Liver (tissue), 8 donors: ENCODE measurements at regions not wholly inside any gene's neighbourhood (a gene's known extent, or its start where the extent isn't known, plus 50 kb on each side); places are given as distances from the start of the nearest gene placed in this dataset.

ENCODE experiments used
- DNase-seq: peaks from one replicate; pipeline ENCODE4 v3.0.0-alpha.2; 2017; ENCODE audit warnings: low spot score
- H3K27ac ChIP-seq, 2 donors: one replicate each; pipeline ENCODE4 v1.7.0; 2013; ENCODE audit warnings: inconsistent platforms in 2 of 2, low read length in 2 of 2, control low read depth in 1 of 2, low read depth in 1 of 2, mild to moderate bottlenecking in 1 of 2
- H3K27me3 ChIP-seq, 4 donors: one replicate each; pipeline versions ENCODE4 v1.6.1 to v1.7.0; 2013; ENCODE audit warnings: low read length in 3 of 4, inconsistent platforms in 1 of 4, mild to moderate bottlenecking in 1 of 4, moderate library complexity in 1 of 4; ENCODE audit not compliant: control insufficient read depth in 4 of 4, insufficient read depth in 4 of 4
- H3K36me3 ChIP-seq, 4 donors: one replicate each; pipeline versions ENCODE4 v1.6.1 to v1.7.0; 2013; ENCODE audit warnings: low read length in 3 of 4, mild to moderate bottlenecking in 3 of 4, low read depth in 1 of 4, moderate library complexity in 1 of 4; ENCODE audit not compliant: control insufficient read depth in 4 of 4, insufficient read depth in 3 of 4
- H3K4me1 ChIP-seq, 4 donors: one replicate each; pipeline versions ENCODE4 v1.6.1 to v1.7.0; 2013; ENCODE audit warnings: low read length in 3 of 4, mild to moderate bottlenecking in 3 of 4, moderate library complexity in 1 of 4; ENCODE audit not compliant: control insufficient read depth in 4 of 4, insufficient read depth in 4 of 4
- H3K4me3 ChIP-seq, 3 donors: one replicate each; pipeline versions ENCODE4 v1.6.1 to v1.7.0; 2013; ENCODE audit warnings: low read length in 3 of 3, control low read depth in 1 of 3, low read depth in 1 of 3, mild to moderate bottlenecking in 1 of 3
- H3K9ac ChIP-seq, 2 donors: one replicate each; pipeline ENCODE4 v1.7.0; 2013; ENCODE audit warnings: low read length in 2 of 2, mild to moderate bottlenecking in 2 of 2, moderate library complexity in 2 of 2, control low read depth in 1 of 2, low read depth in 1 of 2
- H3K9me3 ChIP-seq, 4 donors: one replicate each; pipeline versions ENCODE4 v1.6.1 to v1.7.0; 2013; ENCODE audit warnings: low read length in 3 of 4; ENCODE audit not compliant: control insufficient read depth in 4 of 4
- ATF3 ChIP-seq: IDR thresholded peaks from 2 replicates; pipeline ENCODE4 v1.6.1; 2016; ENCODE audit warnings: antibody characterized with exemption
- CTCF ChIP-seq: fragments of 150-350 bp; IDR thresholded peaks from 2 replicates; pipeline ENCODE4 v1.5.1; 2017; ENCODE audit warnings: improper control_type of control experiment, low read depth, low read length; ENCODE audit not compliant: missing input control
- EGR1 ChIP-seq, 2 donors: IDR thresholded peaks; 2 replicates each; pipeline ENCODE4 v1.6.1; 2016 to 2018; ENCODE audit warnings: antibody characterized with exemption in 2 of 2, low read depth in 2 of 2
- FOXA1 ChIP-seq: IDR thresholded peaks from 2 replicates; pipeline ENCODE4 v1.6.1; 2016; ENCODE audit warnings: antibody characterized with exemption
- FOXA2 ChIP-seq: IDR thresholded peaks from 2 replicates; pipeline ENCODE4 v1.6.1; 2016; ENCODE audit warnings: antibody characterized with exemption
- HNF4A ChIP-seq, 2 donors: conservative IDR thresholded peaks; 2 replicates each; pipeline ENCODE4 v1.6.1; 2016; ENCODE audit warnings: antibody characterized with exemption in 2 of 2, mild to moderate bottlenecking in 2 of 2
- HNF4G ChIP-seq: IDR thresholded peaks from 2 replicates; pipeline ENCODE4 v1.6.1; 2016; ENCODE audit warnings: antibody characterized with exemption
- MAX ChIP-seq: IDR thresholded peaks from 2 replicates; pipeline ENCODE4 v1.6.1; 2016; ENCODE audit warnings: antibody characterized with exemption
- REST ChIP-seq: IDR thresholded peaks from 2 replicates; pipeline ENCODE4 v1.6.1; 2016; ENCODE audit warnings: antibody characterized with exemption, mild to moderate bottlenecking
- RXRA ChIP-seq, 2 donors: IDR thresholded peaks; 2 replicates each; pipeline ENCODE4 v1.6.1; 2017 to 2018; ENCODE audit warnings: antibody characterized with exemption in 2 of 2, mild to moderate bottlenecking in 1 of 2
- SP1 ChIP-seq: IDR thresholded peaks from 2 replicates; pipeline ENCODE4 v1.6.1; 2018; ENCODE audit warnings: antibody characterized with exemption, mild to moderate bottlenecking
- TAF1 ChIP-seq: conservative IDR thresholded peaks from 2 replicates; pipeline ENCODE4 v1.6.1; 2016; ENCODE audit warnings: antibody characterized with exemption, mild to moderate bottlenecking
- YY1 ChIP-seq: IDR thresholded peaks from 2 replicates; pipeline ENCODE4 v1.6.1; 2016; ENCODE audit warnings: antibody characterized with exemption, mild to moderate bottlenecking
- ZBTB33 ChIP-seq: IDR thresholded peaks from 2 replicates; pipeline ENCODE4 v1.6.1; 2016; ENCODE audit warnings: antibody characterized with exemption
- WGBS: extraction: QIAGEN DNeasy Blood & Tissue Kit; methylation state at CpG from one replicate; pipeline ENCODE4 v1.1.7; 2013; 5-methylcytosine and 5-hydroxymethylcytosine counted together
- donor health status: healthy.
- donor health status: healthy.
- donor health status: healthy.
- donor health status: healthy.
- donor health status: healthy.

- H3K27ac ChIP-seq, result no peak overlapping the region
- H3K4me1 ChIP-seq, result no peaks in the 10 kb centered on the region
- WGBS, result 53% methylated on average over 7 of the region's 7 CpGs
- H3K36me3 ChIP-seq, result no peaks in the 10 kb centered on the region
- no peak overlapping the region for H3K4me3 ChIP-seq
- no peaks in the 10 kb centered on the region for H3K9me3 ChIP-seq
- no peak overlapping the region for H3K9ac ChIP-seq
- no peak for DNase-seq
- peaks cover 0 to 2% (median 0%) of the 10 kb centered on the region in 4 donors for H3K27me3 ChIP-seq
- TF ChIP-seq REST (no peak), HNF4A (conservative IDR thresholded peaks at IDR 0.05) (no peak), MAX (no peak), SP1 (no peak), EGR1 (IDR thresholded peaks at IDR 0.05; ENCODE audit: low read depth in 2 of 2) (no peak), ZBTB33 (no peak), FOXA2 (no peak), YY1 (no peak)
These were observed 1635.9 kb upstream of the LRRTM1 start for GRCh38 chr2:81940266-81940955.

GRCh38 chr2:81937944-81938343, 1633.4 kb upstream of the LRRTM1 start:
- Histone ChIP-seq H3K36me3 (no peaks in the 10 kb centered on the region), H3K9me3 (no peaks in the 10 kb centered on the region), H3K4me1 (no peaks in the 10 kb centered on the region), H3K4me3 (no peak overlapping the region), H3K27me3 (peaks cover 0 to 2% (median 0%) of the 10 kb centered on the region in 4 donors), H3K9ac (no peak overlapping the region), H3K27ac (no peak overlapping the region)
- TF ChIP-seq ZBTB33, result no peak
- no peak for TF ChIP-seq FOXA1
- TF ChIP-seq HNF4A (conservative IDR thresholded peaks at IDR 0.05), result no peak
- no peak for TF ChIP-seq RXRA (IDR thresholded peaks at IDR 0.05)
- TF ChIP-seq TAF1, result no peak
- TF ChIP-seq SP1, result no peak
- TF ChIP-seq CTCF, result no peak
- no peak for TF ChIP-seq HNF4G
- TF ChIP-seq ATF3, result no peak
- no peak for TF ChIP-seq EGR1 (IDR thresholded peaks at IDR 0.05; ENCODE audit: low read depth in 2 of 2)
- DNase-seq, result no peak
- WGBS, result 59% methylated on average over 1 of the region's 1 CpG
